NT2/D1 (cell line): ENCODE measurements at regions not wholly inside any gene's neighbourhood (a gene's known extent, or its start where the extent isn't known, plus 50 kb on each side); places are given as distances from the start of the nearest gene placed in this dataset.

ENCODE experiments used
- DNase-seq: peaks from one replicate; pipeline ENCODE4 v3.0.0-alpha.2; 2011; ENCODE audit warnings: low read depth, low spot score
- H3K27me3 ChIP-seq: 2 replicates; pipeline ENCODE4 v1.6.0; 2011; ENCODE audit warnings: mild to moderate bottlenecking; ENCODE audit not compliant: insufficient read length, insufficient read depth
- H3K36me3 ChIP-seq: 2 replicates; pipeline ENCODE4 v1.6.1; 2011; ENCODE audit warnings: mild to moderate bottlenecking, low read length, mixed read lengths; ENCODE audit not compliant: insufficient read depth, insufficient read length
- H3K4me1 ChIP-seq: 2 replicates; pipeline ENCODE4 v1.5.1; 2011; ENCODE audit not compliant: insufficient read depth, insufficient read length
- H3K4me3 ChIP-seq: 2 replicates; pipeline ENCODE4 v1.5.1; 2011; ENCODE audit warnings: low read depth; ENCODE audit not compliant: insufficient read length
- H3K9ac ChIP-seq: 2 replicates; pipeline ENCODE4 v1.6.0; 2011; ENCODE audit warnings: low read depth; ENCODE audit not compliant: insufficient read length
- H3K9me3 ChIP-seq: 2 replicates; pipeline ENCODE4 v1.5.1; 2011; ENCODE audit warnings: mild to moderate bottlenecking, low read length; ENCODE audit not compliant: insufficient read depth
- SUZ12 ChIP-seq: IDR thresholded peaks from 2 replicates; pipeline ENCODE4 v1.6.1; 2011; ENCODE audit not compliant: insufficient read length, insufficient read depth; ENCODE audit errors: extremely low read depth
- YY1 ChIP-seq: IDR thresholded peaks from 2 replicates; pipeline ENCODE4 v1.6.1; 2011; ENCODE audit not compliant: insufficient read length, insufficient read depth
- ZNF274 ChIP-seq: IDR thresholded peaks from 2 replicates; pipeline ENCODE4 v1.6.1; 2011; ENCODE audit warnings: mild to moderate bottlenecking, low read depth, low read length

DNA sequence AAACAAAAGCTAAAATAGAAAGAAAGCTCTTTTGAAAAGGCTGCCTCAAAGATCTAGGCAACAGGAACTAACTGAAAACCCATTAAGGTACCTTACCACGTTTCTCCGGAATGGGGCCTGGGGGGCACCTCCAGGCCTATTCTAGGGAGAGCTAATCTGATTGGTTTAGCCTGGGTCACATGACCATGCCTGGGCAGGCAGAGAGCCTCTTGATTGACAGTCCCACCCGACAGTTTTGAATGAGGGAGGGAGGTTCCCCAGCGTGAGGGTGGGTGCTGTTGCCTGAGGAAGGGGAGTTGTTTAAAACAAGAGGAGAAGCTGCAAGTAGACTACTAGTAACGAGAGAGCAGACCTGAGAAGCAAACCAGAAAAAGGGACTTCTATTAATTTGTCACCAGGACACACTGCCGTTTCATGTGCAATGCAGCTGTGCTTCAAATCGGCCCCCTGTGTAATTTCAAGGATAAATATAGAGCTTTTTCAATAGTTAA lies 143.4 kb upstream of the HS3ST2 start:
- H3K36me3 ChIP-seq, result no peaks in the 10 kb centered on the region
- no peak for TF ChIP-seq YY1
- H3K4me1 ChIP-seq, result no peaks in the 10 kb centered on the region
- DNase-seq, result peak; percentile 22
- H3K9me3 ChIP-seq, result no peaks in the 10 kb centered on the region
- H3K27me3 ChIP-seq, result no peaks in the 10 kb centered on the region
- H3K9ac ChIP-seq, result no peak overlapping the region
- no peak overlapping the region for H3K4me3 ChIP-seq

DNA sequence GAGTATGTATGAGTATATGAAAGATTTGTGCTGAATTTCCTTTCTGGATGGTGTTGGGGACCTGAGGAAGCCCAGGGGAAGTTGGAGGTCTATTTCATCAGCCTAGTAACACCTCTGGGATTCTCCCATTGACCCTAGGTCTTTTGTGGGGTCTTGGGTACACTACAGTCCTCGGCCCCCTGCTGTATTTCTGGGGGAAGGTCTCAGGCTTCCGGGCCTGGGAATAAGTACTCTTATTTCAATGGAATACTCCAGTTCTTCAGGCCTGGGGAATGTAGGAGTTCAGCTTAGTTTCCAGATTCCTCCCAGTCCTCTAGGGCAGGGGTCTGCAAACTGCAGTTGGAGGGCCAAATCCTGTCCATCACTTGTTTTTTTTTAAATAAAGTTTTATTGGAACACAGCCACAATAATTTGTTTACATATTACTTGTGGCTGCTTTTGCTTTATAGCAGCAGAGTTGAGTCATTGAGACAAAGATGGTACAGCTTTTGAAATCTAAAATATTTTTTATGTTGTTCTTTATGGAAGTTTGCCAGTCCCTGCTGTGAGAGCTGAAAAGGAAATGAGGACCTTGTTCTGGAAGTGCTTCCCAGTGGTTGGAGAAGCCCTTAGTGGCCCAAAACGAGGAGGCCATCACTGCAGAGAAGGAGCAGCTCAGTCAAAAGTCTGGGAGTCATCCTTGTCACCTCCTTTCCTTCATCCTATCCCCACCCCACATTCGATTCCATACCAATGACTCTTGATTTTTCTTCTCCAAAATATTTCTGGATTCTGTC lies 142.5 kb upstream of the HS3ST2 start:
- Histone ChIP-seq H3K9ac (no peak overlapping the region), H3K9me3 (no peaks in the 10 kb centered on the region), H3K4me3 (no peak overlapping the region), H3K4me1 (no peaks in the 10 kb centered on the region), H3K36me3 (no peaks in the 10 kb centered on the region), H3K27me3 (no peaks in the 10 kb centered on the region)
- TF ChIP-seq YY1, result no peak
- TF ChIP-seq SUZ12, result no peak
- TF ChIP-seq ZNF274, result no peak
- no peak for DNase-seq

DNA sequence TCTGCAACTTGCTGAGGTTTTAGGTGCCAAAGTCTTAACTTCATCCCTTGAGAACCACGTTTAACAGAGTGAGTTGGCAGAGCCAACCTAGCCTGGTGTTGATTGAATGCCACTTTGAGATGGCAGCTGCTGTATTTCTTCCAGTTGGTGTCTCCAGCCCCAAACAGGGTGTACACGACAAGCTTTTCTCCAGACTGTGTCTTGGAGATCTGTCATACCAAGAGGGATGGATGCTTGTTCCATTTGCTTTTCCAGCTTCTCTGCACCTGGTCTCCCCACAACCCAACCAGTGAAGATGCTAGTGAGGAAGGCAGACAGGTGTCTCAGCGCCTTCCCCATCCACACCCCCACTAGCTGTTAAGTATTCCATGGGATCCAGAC lies 141.1 kb upstream of the HS3ST2 start:
- Histone ChIP-seq H3K4me1 (no peaks in the 10 kb centered on the region), H3K27me3 (no peaks in the 10 kb centered on the region), H3K9ac (no peak overlapping the region), H3K9me3 (no peaks in the 10 kb centered on the region), H3K36me3 (no peaks in the 10 kb centered on the region), H3K4me3 (no peak overlapping the region)
- no peak for DNase-seq
- TF ChIP-seq ZNF274 (no peak), YY1 (no peak), SUZ12 (no peak)

DNA sequence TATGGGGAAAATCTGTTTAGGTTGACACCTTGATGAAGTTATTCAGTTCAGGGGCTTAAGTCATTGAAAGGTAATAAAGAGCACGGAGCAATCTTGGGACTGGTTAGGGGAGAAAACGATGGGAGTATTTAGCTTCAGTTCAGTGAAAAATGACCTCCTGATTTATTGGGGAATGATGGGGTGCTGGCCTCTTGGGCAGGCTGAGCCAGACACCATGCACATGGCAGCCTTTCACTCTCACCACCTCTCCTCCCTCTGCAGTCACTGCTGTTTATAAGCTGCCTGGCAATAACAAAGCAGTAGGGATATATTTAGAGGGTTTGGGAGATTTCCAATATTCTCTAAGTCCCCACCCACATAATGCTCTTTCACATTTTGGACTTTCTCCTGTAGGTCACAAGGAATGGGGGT lies 140.5 kb upstream of the HS3ST2 start:
- no peak for DNase-seq
- H3K9me3 ChIP-seq, result no peaks in the 10 kb centered on the region
- H3K9ac ChIP-seq, result no peak overlapping the region
- no peaks in the 10 kb centered on the region for H3K36me3 ChIP-seq
- H3K4me1 ChIP-seq, result no peaks in the 10 kb centered on the region
- no peaks in the 10 kb centered on the region for H3K27me3 ChIP-seq
- no peak overlapping the region for H3K4me3 ChIP-seq
- no peak for TF ChIP-seq YY1
- no peak for TF ChIP-seq SUZ12
- TF ChIP-seq ZNF274, result no peak

DNA sequence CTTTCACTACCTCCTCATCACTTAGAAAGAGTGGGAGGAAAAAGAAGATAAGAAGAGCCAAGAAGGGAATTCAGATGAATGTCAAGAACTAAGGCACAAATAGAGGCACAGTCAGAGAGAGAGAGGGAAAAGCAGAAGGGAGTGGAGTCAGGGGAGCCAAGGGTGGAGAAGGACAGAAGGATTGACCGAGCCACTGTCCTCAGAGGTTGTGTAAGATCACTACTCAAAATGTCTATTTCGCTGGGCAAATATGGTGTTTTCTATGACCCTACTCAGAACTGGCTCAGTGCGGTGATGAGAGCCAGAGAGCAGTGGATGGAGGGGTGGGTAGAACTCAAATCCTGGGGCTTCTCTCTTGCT lies 139.2 kb upstream of the HS3ST2 start:
- Histone ChIP-seq H3K9me3 (no peaks in the 10 kb centered on the region), H3K4me1 (no peaks in the 10 kb centered on the region), H3K36me3 (no peaks in the 10 kb centered on the region), H3K27me3 (no peaks in the 10 kb centered on the region), H3K4me3 (no peak overlapping the region), H3K9ac (no peak overlapping the region)
- TF ChIP-seq ZNF274, result no peak
- no peak for TF ChIP-seq SUZ12
- TF ChIP-seq YY1, result no peak
- no peak for DNase-seq

DNA sequence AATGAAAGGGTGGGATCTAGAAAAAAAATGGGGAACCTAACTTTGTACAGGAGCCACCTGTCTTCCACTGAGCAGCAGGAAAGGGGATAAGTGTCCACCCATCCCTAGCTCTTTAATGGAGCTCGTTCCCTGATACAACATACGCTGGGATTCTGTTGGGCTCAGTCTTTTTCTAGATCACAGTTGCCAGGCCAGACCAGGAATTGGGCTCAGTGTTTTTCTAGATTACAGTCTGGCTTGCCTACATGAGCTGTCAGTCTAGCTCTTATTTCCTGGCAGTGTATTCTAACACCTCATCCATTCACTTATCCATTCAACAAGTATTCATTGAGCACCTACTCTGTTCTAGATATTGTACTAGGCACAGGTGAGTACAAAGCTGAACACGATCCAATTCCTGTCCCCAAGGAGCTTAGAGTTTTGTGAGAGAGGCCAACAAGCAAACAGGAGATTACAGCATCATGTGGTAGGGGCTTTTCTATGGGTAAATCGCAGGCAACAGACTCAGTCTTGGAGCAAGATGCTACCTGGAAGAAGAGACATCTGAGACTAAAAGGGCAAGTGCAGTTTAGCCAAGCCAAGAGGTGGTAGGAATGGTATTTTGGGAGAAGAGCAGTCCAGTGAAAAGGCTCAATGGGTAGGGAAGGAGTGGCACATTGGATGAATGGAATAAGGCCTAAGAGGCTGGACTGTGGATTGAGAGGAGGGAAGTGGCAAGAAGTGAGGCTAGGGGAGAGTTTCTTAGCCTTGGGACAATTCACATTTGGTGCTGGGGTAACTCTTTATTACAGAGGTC lies 138.0 kb upstream of the HS3ST2 start:
- no peaks in the 10 kb centered on the region for H3K27me3 ChIP-seq
- no peak for TF ChIP-seq YY1
- TF ChIP-seq ZNF274, result no peak
- TF ChIP-seq SUZ12, result no peak

DNA sequence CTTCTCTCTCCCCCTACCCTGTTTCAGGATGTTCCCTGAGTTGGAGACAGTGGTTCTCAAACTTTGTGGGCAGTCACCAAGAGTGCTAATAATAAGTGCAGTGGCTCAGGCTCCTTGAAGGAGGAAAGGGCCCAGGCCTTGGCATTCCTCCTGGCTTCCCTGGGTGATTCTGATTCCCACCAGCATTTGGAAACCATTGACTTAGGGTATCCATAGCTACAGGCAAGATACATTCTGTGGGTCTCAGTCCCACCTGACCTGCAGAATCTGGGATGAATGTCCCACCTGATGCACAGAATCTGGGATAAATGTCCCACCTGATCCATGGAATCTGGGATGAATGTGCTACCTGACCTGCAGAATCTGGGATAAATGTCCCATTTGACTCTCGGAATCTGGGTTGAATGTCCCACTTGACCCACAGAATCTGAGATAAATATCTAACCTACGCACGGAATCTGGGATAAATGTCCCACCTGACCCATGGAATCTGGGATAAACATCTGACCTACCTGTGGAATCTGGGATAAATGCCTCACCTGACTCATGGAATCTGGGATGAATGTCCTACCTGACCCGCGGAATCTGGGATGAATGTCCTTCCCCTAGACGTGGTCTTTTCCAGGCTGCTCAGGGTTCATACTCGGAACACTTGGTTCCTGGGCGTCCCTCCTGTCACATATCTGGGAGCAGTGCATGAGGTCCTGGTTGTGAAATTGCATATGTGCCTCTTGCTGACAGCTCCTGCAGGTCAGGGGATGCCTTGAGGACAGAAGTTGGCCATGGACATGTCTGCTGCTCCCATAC lies 136.7 kb upstream of the HS3ST2 start:
- no peak overlapping the region for H3K9ac ChIP-seq
- no peaks in the 10 kb centered on the region for H3K27me3 ChIP-seq
- TF ChIP-seq ZNF274, result no peak
- H3K4me1 ChIP-seq, result peaks cover 7% of the 10 kb centered on the region
- H3K9me3 ChIP-seq, result no peaks in the 10 kb centered on the region
- DNase-seq, result no peak
- no peak overlapping the region for H3K4me3 ChIP-seq
- H3K36me3 ChIP-seq, result no peaks in the 10 kb centered on the region

More for the DNA sequence above, 138.0 kb upstream of the HS3ST2 start:
- no peaks in the 10 kb centered on the region for H3K4me1 ChIP-seq
- H3K9ac ChIP-seq, result no peak overlapping the region
- no peaks in the 10 kb centered on the region for H3K9me3 ChIP-seq
- DNase-seq, result no peak
- H3K4me3 ChIP-seq, result no peak overlapping the region
- no peaks in the 10 kb centered on the region for H3K36me3 ChIP-seq
